IMR-90 (cell line): ENCODE measurements at regions not wholly inside any gene's neighbourhood (a gene's known extent, or its start where the extent isn't known, plus 50 kb on each side); places are given as distances from the start of the nearest gene placed in this dataset.

Experiments
- ATAC-seq: fragments of 200-7000 bp; cut with Tn5 transposase; 2 replicates; pipeline ENCODE4 v1.9.1; 2020; ENCODE audit warnings: low read depth, mild to moderate bottlenecking, moderate library complexity
- BruUV-seq: library from RNA; stranded (reverse); fragments of 400-500 nt; replicated peaks from 2 replicates; lab custom pipeline; 2021; lab: Mats Ljungman, UMichigan
- CTCF ChIA-PET: fragments of 300-600 bp; formaldehyde crosslinking; extraction: SDS; loops from one replicate; lab custom pipeline; 2021; ENCODE audit warnings: antibody characterized with exemption; lab: Yijun Ruan, JAX
- POLR2A ChIA-PET: fragments of 300-600 bp; sonication (Branson Sonifier 250); formaldehyde crosslinking; loops from one replicate; lab custom pipeline; 2022; ENCODE audit warnings: antibody characterized with exemption; ENCODE audit not compliant: unreplicated experiment; lab: Charles Lee
- DNase-seq: peaks from one replicate; pipeline ENCODE4 v3.0.0; 2013
- H2AFZ ChIP-seq: replicated peaks from 2 replicates; pipeline ENCODE3; 2013; ENCODE audit warnings: low read length, mild to moderate bottlenecking; ENCODE audit not compliant: poor library complexity
- H2AK5ac ChIP-seq: 2 replicates; pipeline ENCODE4 v1.6.1; 2013; ENCODE audit warnings: low read depth, low read length, inconsistent platforms
- H2AK9ac ChIP-seq: replicated peaks from 2 replicates; pipeline ENCODE3; 2013; ENCODE audit warnings: mild to moderate bottlenecking, low read depth, low read length, moderate library complexity; ENCODE audit not compliant: poor library complexity
- H2BK120ac ChIP-seq: 2 replicates; pipeline ENCODE4 v1.6.1; 2013; ENCODE audit warnings: low read depth, low read length, inconsistent platforms
- H2BK15ac ChIP-seq: 3 replicates; pipeline ENCODE4 v1.6.1; 2013; ENCODE audit warnings: low read depth, low read length, inconsistent platforms
- H2BK20ac ChIP-seq: 2 replicates; pipeline ENCODE4 v1.6.1; 2013; ENCODE audit warnings: low read depth, mild to moderate bottlenecking, inconsistent platforms, low read length, moderate library complexity
- H2BK5ac ChIP-seq: 2 replicates; pipeline ENCODE4 v1.6.1; 2013; ENCODE audit warnings: mild to moderate bottlenecking, low read depth, low read length, inconsistent platforms; ENCODE audit not compliant: poor library complexity, severe bottlenecking
- H3K14ac ChIP-seq: replicated peaks from 2 replicates; pipeline ENCODE4 v1.6.1; 2013; ENCODE audit warnings: low read depth, low read length, inconsistent platforms
- H3K18ac ChIP-seq: 2 replicates; pipeline ENCODE4 v1.6.1; 2013; ENCODE audit warnings: low read depth, low read length, control low read depth
- H3K23ac ChIP-seq: 2 replicates; pipeline ENCODE4 v1.6.1; 2013; ENCODE audit warnings: low read depth, low read length, inconsistent platforms
- H3K27ac ChIP-seq: 2 replicates; pipeline ENCODE4 v1.5.1; 2013; ENCODE audit warnings: mild to moderate bottlenecking, control low read depth, low read length; ENCODE audit not compliant: insufficient read depth
- H3K27me3 ChIP-seq: 2 replicates; pipeline ENCODE4 v1.6.1; 2013; ENCODE audit warnings: low read length; ENCODE audit not compliant: control insufficient read depth, insufficient read depth
- H3K36me3 ChIP-seq: 2 replicates; pipeline ENCODE4 v1.6.1; 2013; ENCODE audit warnings: low read length, mixed read lengths; ENCODE audit not compliant: control insufficient read depth, insufficient read depth
- H3K4ac ChIP-seq: 2 replicates; pipeline ENCODE4 v1.6.1; 2013; ENCODE audit warnings: low read depth, low read length, inconsistent platforms
- H3K4me1 ChIP-seq: 2 replicates; pipeline ENCODE4 v1.6.1; 2013; ENCODE audit warnings: low read length, mixed read lengths; ENCODE audit not compliant: control insufficient read depth, insufficient read depth
- H3K4me2 ChIP-seq: 2 replicates; pipeline ENCODE4 v1.6.1; 2013; ENCODE audit warnings: low read depth, mild to moderate bottlenecking, control low read depth, low read length, moderate library complexity
- H3K4me3 ChIP-seq: 2 replicates; pipeline ENCODE4 v1.5.1; 2013; ENCODE audit warnings: low read depth, mild to moderate bottlenecking, control low read depth, low read length, moderate library complexity; ENCODE audit not compliant: insufficient read depth
- H3K56ac ChIP-seq: 2 replicates; pipeline ENCODE4 v1.6.1; 2013; ENCODE audit warnings: low read length, inconsistent platforms; ENCODE audit not compliant: insufficient read depth; ENCODE audit errors: extremely low read depth
- H3K79me1 ChIP-seq, 2 experiments: 2 replicates each; pipeline ENCODE4 v1.6.1; 2013; ENCODE audit warnings: low read length in 2 of 2, inconsistent platforms in 1 of 2, low read depth in 1 of 2
- H3K9ac ChIP-seq: 2 replicates; pipeline ENCODE4 v1.6.1; 2013; ENCODE audit warnings: low read depth, low read length, control low read depth
- H3K9me1 ChIP-seq: 2 replicates; pipeline ENCODE4 v1.6.1; 2013; ENCODE audit warnings: low read length, inconsistent platforms; ENCODE audit not compliant: insufficient read depth
- H3K9me3 ChIP-seq: 2 replicates; pipeline ENCODE4 v1.6.1; 2013; ENCODE audit warnings: low read length; ENCODE audit not compliant: control insufficient read depth, insufficient read depth
- H4K20me1 ChIP-seq: 2 replicates; pipeline ENCODE4 v1.6.1; 2013; ENCODE audit warnings: low read length, inconsistent platforms; ENCODE audit not compliant: insufficient read depth
- H4K5ac ChIP-seq: 2 replicates; pipeline ENCODE4 v1.6.1; 2013; ENCODE audit warnings: mild to moderate bottlenecking, low read depth, low read length, control low read depth
- H4K8ac ChIP-seq, 2 experiments: 2 replicates each; pipeline ENCODE4 v1.6.1; 2013; ENCODE audit warnings: low read depth in 2 of 2, low read length in 2 of 2, control low read depth in 1 of 2, inconsistent platforms in 1 of 2
- H4K91ac ChIP-seq: 2 replicates; pipeline ENCODE4 v1.6.1; 2013; ENCODE audit warnings: low read depth, low read length, inconsistent platforms; ENCODE audit not compliant: insufficient read depth
- BHLHE40 ChIP-seq: fragments of 150-350 bp; IDR thresholded peaks from 2 replicates; pipeline ENCODE4 v1.6.1; 2016; ENCODE audit warnings: mild to moderate bottlenecking, low read depth, low read length
- CEBPB ChIP-seq: IDR thresholded peaks from 2 replicates; pipeline ENCODE4 v1.6.1; 2012; ENCODE audit warnings: low read depth, low read length, improper control_type of control experiment
- CHD1 ChIP-seq: IDR thresholded peaks from 2 replicates; pipeline ENCODE4 v1.6.1; 2012; ENCODE audit warnings: low read depth, low read length, improper control_type of control experiment
- ELK1 ChIP-seq: fragments of 150-350 bp; IDR thresholded peaks from 2 replicates; pipeline ENCODE4 v1.6.1; 2016; ENCODE audit warnings: low read depth, mild to moderate bottlenecking, low read length, moderate library complexity, borderline replicate concordance
- FOS ChIP-seq: fragments of 150-350 bp; IDR thresholded peaks from 2 replicates; pipeline ENCODE4 v1.6.1; 2016; ENCODE audit warnings: low read depth, low read length
- MAFK ChIP-seq: IDR thresholded peaks from 2 replicates; pipeline ENCODE4 v1.6.1; 2012; ENCODE audit warnings: low read depth, low read length, improper control_type of control experiment
- MAZ ChIP-seq: IDR thresholded peaks from 2 replicates; pipeline ENCODE4 v1.6.1; 2012; ENCODE audit warnings: low read depth, mild to moderate bottlenecking, low read length, improper control_type of control experiment, moderate library complexity, borderline replicate concordance
- MXI1 ChIP-seq: IDR thresholded peaks from 2 replicates; pipeline ENCODE4 v1.6.1; 2012; ENCODE audit warnings: low read depth, mild to moderate bottlenecking, low read length, moderate library complexity, borderline replicate concordance
- POLR2A ChIP-seq: IDR thresholded peaks from 2 replicates; pipeline ENCODE4 v1.6.1; 2012; ENCODE audit warnings: mild to moderate bottlenecking, low read depth, low read length
- RAD21 ChIP-seq: IDR thresholded peaks from 2 replicates; pipeline ENCODE4 v1.6.1; 2012; ENCODE audit warnings: low read length, improper control_type of control experiment
- RCOR1 ChIP-seq: IDR thresholded peaks from 2 replicates; pipeline ENCODE4 v1.6.1; 2012; ENCODE audit warnings: mild to moderate bottlenecking, low read length, improper control_type of control experiment; ENCODE audit not compliant: insufficient replicate concordance
- RFX5 ChIP-seq: IDR thresholded peaks from 2 replicates; pipeline ENCODE4 v1.8.0; 2012; ENCODE audit warnings: low read depth, mild to moderate bottlenecking, low read length, moderate library complexity
- SMC3 ChIP-seq: fragments of 150-350 bp; IDR thresholded peaks from 2 replicates; pipeline ENCODE4 v1.6.1; 2016; ENCODE audit warnings: low read depth, mild to moderate bottlenecking, antibody characterized with exemption, low read length, moderate library complexity
- WGBS, 2 experiments: methylation state at CpG; one replicate each; pipeline versions ENCODE4 v1.1.5 to v1.1.7; 2013; ENCODE audit warnings: missing lambda C conversion rate in 2 of 2; ENCODE audit not compliant: insufficient read length in 1 of 2; ENCODE audit errors: extremely low coverage in 2 of 2; 5-methylcytosine and 5-hydroxymethylcytosine counted together
- dilution Hi-C: fragments of 300-500 bp; cut with HindIII; formaldehyde crosslinking; loops from one replicate; pipeline ENCODE4 v1.14.3; 2018; ENCODE audit warnings: low sequenced_read_pairs; ENCODE audit not compliant: unreplicated experiment
- in situ Hi-C: fragments of 300-500 bp; cut with MboI; formaldehyde crosslinking; loops from 3 replicates; pipeline ENCODE4 v1.14.3; 2019; ENCODE audit warnings: low sequenced_read_pairs, inconsistent platforms, mixed read lengths
- intact Hi-C: fragments of 100-400 bp; cut with micrococcal nuclease; formaldehyde crosslinking; loops from 2 replicates; pipeline ENCODE4 v1.10.0; 2022
- TF ChIP-seq, protein P1 (sequence below): conservative IDR thresholded peaks from 2 replicates; pipeline ENCODE4 v1.5.1; 2012; ENCODE audit warnings: mild to moderate bottlenecking, low read depth, low read length, improper control_type of control experiment
- TF ChIP-seq, protein P2 (sequence below): fragments of 150-350 bp; IDR thresholded peaks from 2 replicates; pipeline ENCODE4 v1.6.1; 2017; ENCODE audit warnings: mild to moderate bottlenecking, antibody characterized with exemption, low read length, low read depth

GRCh38 chr3:68424796-68425460 lies 507.4 kb downstream of the TAFA4 start:
- no peaks in the 10 kb centered on the region for H3K4me1 ChIP-seq
- DNase-seq (no peak), ATAC-seq (no peak)
- no peak overlapping the region for H4K5ac ChIP-seq
- H3K23ac ChIP-seq = no peak overlapping the region
- no peaks in the 10 kb centered on the region for H3K9me1 ChIP-seq
- H2BK15ac ChIP-seq = no peak overlapping the region
- H4K91ac ChIP-seq = no peak overlapping the region
- H4K8ac ChIP-seq = no peak overlapping the region
- peaks cover 2% of the 10 kb centered on the region for H3K9me3 ChIP-seq
- H3K56ac ChIP-seq = no peak overlapping the region
- no peaks in the 10 kb centered on the region for H3K36me3 ChIP-seq
- no peak overlapping the region for H3K14ac ChIP-seq
- no peak overlapping the region for H2BK20ac ChIP-seq
- intact Hi-C loops = no loop called here
- H3K27ac ChIP-seq = no peak overlapping the region
- H2BK120ac ChIP-seq = no peak overlapping the region
- WGBS, 2 experiments = no CpG with 5 or more reads among the region's 7 CpGs
- no peak overlapping the region for H2AK9ac ChIP-seq
- no peak overlapping the region for H2AFZ ChIP-seq
- no peaks in the 10 kb centered on the region for H3K79me1 ChIP-seq
- H2BK5ac ChIP-seq = no peak overlapping the region
- H3K4me3 ChIP-seq = no peak overlapping the region
- no peak overlapping the region for H3K4me2 ChIP-seq
- no peak overlapping the region for H3K9ac ChIP-seq
- H3K18ac ChIP-seq = no peak overlapping the region
- ChIA-PET CTCF (no interaction called here), POLR2A (no interaction called here)
- H3K4ac ChIP-seq = no peak overlapping the region
- in situ Hi-C loops = no loop called here
- H3K27me3 ChIP-seq = no peaks in the 10 kb centered on the region
- dilution Hi-C loops = no loop called here
- H2AK5ac ChIP-seq = no peak overlapping the region
- no peaks in the 10 kb centered on the region for H4K20me1 ChIP-seq
- TF ChIP-seq MAZ (no peak), RAD21 (no peak), BHLHE40 (no peak), MAFK (no peak), MXI1 (no peak), POLR2A (no peak), CHD1 (no peak), CEBPB (no peak), FOS (no peak), RFX5 (no peak), ELK1 (no peak), RCOR1 (no peak), SMC3 (no peak)
- TF ChIP-seq, protein P1, sequence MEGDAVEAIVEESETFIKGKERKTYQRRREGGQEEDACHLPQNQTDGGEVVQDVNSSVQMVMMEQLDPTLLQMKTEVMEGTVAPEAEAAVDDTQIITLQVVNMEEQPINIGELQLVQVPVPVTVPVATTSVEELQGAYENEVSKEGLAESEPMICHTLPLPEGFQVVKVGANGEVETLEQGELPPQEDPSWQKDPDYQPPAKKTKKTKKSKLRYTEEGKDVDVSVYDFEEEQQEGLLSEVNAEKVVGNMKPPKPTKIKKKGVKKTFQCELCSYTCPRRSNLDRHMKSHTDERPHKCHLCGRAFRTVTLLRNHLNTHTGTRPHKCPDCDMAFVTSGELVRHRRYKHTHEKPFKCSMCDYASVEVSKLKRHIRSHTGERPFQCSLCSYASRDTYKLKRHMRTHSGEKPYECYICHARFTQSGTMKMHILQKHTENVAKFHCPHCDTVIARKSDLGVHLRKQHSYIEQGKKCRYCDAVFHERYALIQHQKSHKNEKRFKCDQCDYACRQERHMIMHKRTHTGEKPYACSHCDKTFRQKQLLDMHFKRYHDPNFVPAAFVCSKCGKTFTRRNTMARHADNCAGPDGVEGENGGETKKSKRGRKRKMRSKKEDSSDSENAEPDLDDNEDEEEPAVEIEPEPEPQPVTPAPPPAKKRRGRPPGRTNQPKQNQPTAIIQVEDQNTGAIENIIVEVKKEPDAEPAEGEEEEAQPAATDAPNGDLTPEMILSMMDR = no peak
- TF ChIP-seq, protein P2, sequence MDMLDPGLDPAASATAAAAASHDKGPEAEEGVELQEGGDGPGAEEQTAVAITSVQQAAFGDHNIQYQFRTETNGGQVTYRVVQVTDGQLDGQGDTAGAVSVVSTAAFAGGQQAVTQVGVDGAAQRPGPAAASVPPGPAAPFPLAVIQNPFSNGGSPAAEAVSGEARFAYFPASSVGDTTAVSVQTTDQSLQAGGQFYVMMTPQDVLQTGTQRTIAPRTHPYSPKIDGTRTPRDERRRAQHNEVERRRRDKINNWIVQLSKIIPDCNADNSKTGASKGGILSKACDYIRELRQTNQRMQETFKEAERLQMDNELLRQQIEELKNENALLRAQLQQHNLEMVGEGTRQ = no peak
- BruUV-seq = no TSS peak
